Activated CD4-positive, alpha-beta T cell treated with anti-CD3 and anti-CD28 coated beads, Interleukin-2, amount 50 U/mL, for 1 hour (primary cell): ENCODE measurements at regions not wholly inside any gene's neighbourhood (a gene's known extent, or its start where the extent isn't known, plus 50 kb on each side); places are given as distances from the start of the nearest gene placed in this dataset.
"Not testable (repeated sequence)": the region's sequence is repeated elsewhere in the genome, so short reads cannot be mapped to it uniquely, and the experiment has no call there.

Source experiments
- DNase-seq: peaks from one replicate; pipeline ENCODE4 v3.0.0-alpha.2; 2020

GRCh38 chr4:81806485-81806884 is 334.8 kb upstream of the RASGEF1B start:
- DNase-seq = no peak

- no peak for DNase-seq
Measured at GRCh38 chr4:81804849-81805248, 333.1 kb upstream of the RASGEF1B start.

GRCh38 chr4:81802285-81802846 is 330.7 kb upstream of the RASGEF1B start:
- no peak for DNase-seq

GRCh38 chr4:81799371-81799770 is 327.7 kb upstream of the RASGEF1B start:
- DNase-seq = no peak

GRCh38 chr4:81796790-81797528 is 325.3 kb upstream of the RASGEF1B start:
- no peak for DNase-seq

- no peak for DNase-seq
Measured at GRCh38 chr4:81792521-81792920, 320.8 kb upstream of the RASGEF1B start.

- DNase-seq = no peak
Measured at GRCh38 chr4:81790477-81790876, 318.8 kb upstream of the RASGEF1B start.

- no peak for DNase-seq
Measured at GRCh38 chr4:81789741-81790399, 318.2 kb upstream of the RASGEF1B start.

GRCh38 chr4:81789158-81789557 is 317.5 kb upstream of the RASGEF1B start:
- no peak for DNase-seq

- no peak for DNase-seq
Measured at GRCh38 chr4:81786766-81787165, 315.1 kb upstream of the RASGEF1B start.

- no peak for DNase-seq
Measured at GRCh38 chr4:81786063-81786763, 314.5 kb upstream of the RASGEF1B start.

- no peak for DNase-seq
Measured at GRCh38 chr4:81785338-81785737, 313.6 kb upstream of the RASGEF1B start.

- no peak for DNase-seq
Measured at GRCh38 chr4:81783558-81783957, 311.9 kb upstream of the RASGEF1B start.

GRCh38 chr4:81781799-81782198 is 310.1 kb upstream of the RASGEF1B start:
- no peak for DNase-seq

GRCh38 chr4:81777718-81778117 is 306.0 kb upstream of the RASGEF1B start:
- not testable (repeated sequence) for DNase-seq

GRCh38 chr4:81776794-81777193 is 305.1 kb upstream of the RASGEF1B start:
- no peak for DNase-seq

- no peak for DNase-seq
Measured at GRCh38 chr4:81773557-81773956, 301.9 kb upstream of the RASGEF1B start.

- DNase-seq = no peak
Measured at GRCh38 chr4:81771721-81772120, 300.0 kb upstream of the RASGEF1B start.

GRCh38 chr4:81769244-81769643 is 297.5 kb upstream of the RASGEF1B start:
- no peak for DNase-seq

- no peak for DNase-seq
Measured at GRCh38 chr4:81758574-81759264, 287.0 kb upstream of the RASGEF1B start.

GRCh38 chr4:81757691-81758090 is 286.0 kb upstream of the RASGEF1B start:
- no peak for DNase-seq

- no peak for DNase-seq
Measured at GRCh38 chr4:81756973-81757372, 285.3 kb upstream of the RASGEF1B start.

- no peak for DNase-seq
Measured at GRCh38 chr4:81756042-81756441, 284.3 kb upstream of the RASGEF1B start.
